Caco-2 (cell line): ENCODE measurements at regions not wholly inside any gene's neighbourhood (a gene's known extent, or its start where the extent isn't known, plus 50 kb on each side); places are given as distances from the start of the nearest gene placed in this dataset.

Experiments
- BruUV-seq: library from RNA; stranded (reverse); fragments of 400-500 nt; replicated peaks from 2 replicates; lab custom pipeline; 2021; lab: Mats Ljungman, UMichigan
- CTCF ChIA-PET: fragments of 300-600 bp; sonication (Branson Sonifier 250); formaldehyde crosslinking; loops from one replicate; lab custom pipeline; 2022; ENCODE audit warnings: antibody characterized with exemption; lab: Charles Lee
- POLR2A ChIA-PET: fragments of 300-600 bp; sonication (Branson Sonifier 250); formaldehyde crosslinking; loops from one replicate; lab custom pipeline; 2022; ENCODE audit warnings: antibody characterized with exemption; lab: Charles Lee
- DNase-seq, 2 experiments: peaks; one replicate each; pipeline versions ENCODE4 v3.0.0 to v3.0.0-alpha.2; 2020 to 2022
- H3K27me3 ChIP-seq: replicated peaks from 2 replicates; pipeline ENCODE4 v1.6.0; 2011; ENCODE audit warnings: low read length; ENCODE audit not compliant: control insufficient read depth, insufficient read depth
- H3K36me3 ChIP-seq: 2 replicates; pipeline ENCODE4 v1.5.1; 2011; ENCODE audit warnings: low read length; ENCODE audit not compliant: control insufficient read depth, insufficient read depth
- H3K4me1 ChIP-seq: fragments of 250-450 bp; sonication (Bioruptor Pico); 2 replicates; pipeline ENCODE4 v1.5.1; 2020; ENCODE audit warnings: mild to moderate bottlenecking
- H3K4me3 ChIP-seq: 2 replicates; pipeline ENCODE4 v1.5.1; 2011; ENCODE audit warnings: low read depth, mild to moderate bottlenecking, control low read depth, low read length
- H3K9me3 ChIP-seq: fragments of 250-450 bp; sonication (Bioruptor Pico); 2 replicates; pipeline ENCODE4 v1.5.1; 2020; ENCODE audit warnings: mild to moderate bottlenecking, moderate library complexity
- H3K27ac Mint-ChIP-seq: one replicate; pipeline ENCODE4 v1.8.0; 2022; ENCODE audit warnings: mixed read lengths; ENCODE audit not compliant: unreplicated experiment
- H3K27me3 Mint-ChIP-seq: one replicate; pipeline ENCODE4 v1.8.0; 2022; ENCODE audit warnings: mixed read lengths; ENCODE audit not compliant: insufficient read depth, unreplicated experiment
- H3K36me3 Mint-ChIP-seq: one replicate; pipeline ENCODE4 v1.8.0; 2022; ENCODE audit warnings: mild to moderate bottlenecking, mixed read lengths; ENCODE audit not compliant: insufficient read depth, unreplicated experiment
- H3K4me1 Mint-ChIP-seq: one replicate; pipeline ENCODE4 v1.8.0; 2022; ENCODE audit warnings: low read depth, mixed read lengths; ENCODE audit not compliant: unreplicated experiment
- H3K4me3 Mint-ChIP-seq: one replicate; pipeline ENCODE4 v1.8.0; 2022; ENCODE audit warnings: mild to moderate bottlenecking, moderate library complexity, mixed read lengths; ENCODE audit not compliant: unreplicated experiment
- H3K9me3 Mint-ChIP-seq: one replicate; pipeline ENCODE4 v1.8.0; 2022; ENCODE audit warnings: mixed read lengths; ENCODE audit not compliant: unreplicated experiment
- CTCF ChIP-seq, 2 experiments: fragments of 200-600 bp in 1 of 2; IDR thresholded peaks; 1 replicate in 1 of 2; 2 replicates in 1 of 2; pipeline versions ENCODE4 v1.5.1 to v1.8.0; 2011 to 2022; ENCODE audit warnings: antibody characterized with exemption in 1 of 2, control low read depth in 1 of 2, inconsistent platforms in 1 of 2, low read depth in 1 of 2, low read length in 1 of 2, mild to moderate bottlenecking in 1 of 2, moderate library complexity in 1 of 2; ENCODE audit not compliant: insufficient read depth in 1 of 2, severe bottlenecking in 1 of 2, unreplicated experiment in 1 of 2
- intact Hi-C: fragments of 100-400 bp; cut with micrococcal nuclease; formaldehyde crosslinking; loops from one replicate; pipeline ENCODE4 v1.10.0; 2022; ENCODE audit not compliant: unreplicated experiment

GRCh38 chr9:7376213-7376612 is 423.4 kb downstream of the DMAC1 start:
- H3K9me3 Mint-ChIP-seq, result no peaks in the 10 kb centered on the region
- ChIA-PET POLR2A (no interaction called here), CTCF (no interaction called here)
- Histone ChIP-seq H3K4me3 (no peak overlapping the region), H3K9me3 (no peaks in the 10 kb centered on the region), H3K4me1 (no peaks in the 10 kb centered on the region), H3K36me3 (no peaks in the 10 kb centered on the region), H3K27me3 (no peaks in the 10 kb centered on the region)
- H3K27me3 Mint-ChIP-seq, result no peaks in the 10 kb centered on the region
- no peak for TF ChIP-seq CTCF (IDR thresholded peaks at IDR 0.05; ENCODE audit: insufficient read depth in 1 of 2, low read depth in 1 of 2, low read length in 1 of 2, severe bottlenecking in 1 of 2, unreplicated experiment in 1 of 2)
- H3K4me1 Mint-ChIP-seq, result no peaks in the 10 kb centered on the region
- H3K27ac Mint-ChIP-seq, result no peak overlapping the region
- no peaks in the 10 kb centered on the region for H3K36me3 Mint-ChIP-seq
- H3K4me3 Mint-ChIP-seq, result no peak overlapping the region
- DNase-seq, result no peak
- intact Hi-C loops, result no loop called here
- BruUV-seq, result no TSS peak

- H3K4me3 Mint-ChIP-seq, result no peak overlapping the region
- intact Hi-C loops, result no loop called here
- no peak for DNase-seq
- TF ChIP-seq CTCF (IDR thresholded peaks at IDR 0.05; ENCODE audit: insufficient read depth in 1 of 2, low read depth in 1 of 2, low read length in 1 of 2, severe bottlenecking in 1 of 2, unreplicated experiment in 1 of 2), result no peak
- POLR2A ChIA-PET, result no interaction called here
- H3K36me3 Mint-ChIP-seq, result no peaks in the 10 kb centered on the region
- no peak overlapping the region for H3K27ac Mint-ChIP-seq
- no peaks in the 10 kb centered on the region for H3K27me3 ChIP-seq
- H3K4me1 Mint-ChIP-seq, result no peaks in the 10 kb centered on the region
- no peak overlapping the region for H3K4me3 ChIP-seq
- H3K4me1 ChIP-seq, result no peaks in the 10 kb centered on the region
- H3K27me3 Mint-ChIP-seq, result no peaks in the 10 kb centered on the region
- H3K9me3 ChIP-seq, result no peaks in the 10 kb centered on the region
- CTCF ChIA-PET, result no interaction called here
- no peaks in the 10 kb centered on the region for H3K9me3 Mint-ChIP-seq
- no TSS peak for BruUV-seq
- no peaks in the 10 kb centered on the region for H3K36me3 ChIP-seq
These were observed 424.5 kb downstream of the DMAC1 start for GRCh38 chr9:7375013-7375511.

GRCh38 chr9:7370988-7371387 is 428.6 kb downstream of the DMAC1 start:
- no peaks in the 10 kb centered on the region for H3K9me3 Mint-ChIP-seq
- no peaks in the 10 kb centered on the region for H3K9me3 ChIP-seq
- no peak overlapping the region for H3K4me3 ChIP-seq
- no peaks in the 10 kb centered on the region for H3K27me3 ChIP-seq
- H3K4me3 Mint-ChIP-seq, result no peak overlapping the region
- no peak for DNase-seq
- H3K36me3 Mint-ChIP-seq, result no peaks in the 10 kb centered on the region
- no peaks in the 10 kb centered on the region for H3K4me1 ChIP-seq
- H3K27me3 Mint-ChIP-seq, result peaks cover 6% of the 10 kb centered on the region
- intact Hi-C loops, result no loop called here
- ChIA-PET POLR2A (no interaction called here), CTCF (no interaction called here)
- no peak overlapping the region for H3K27ac Mint-ChIP-seq
- no TSS peak for BruUV-seq
- H3K36me3 ChIP-seq, result no peaks in the 10 kb centered on the region
- TF ChIP-seq CTCF (IDR thresholded peaks at IDR 0.05; ENCODE audit: insufficient read depth in 1 of 2, low read depth in 1 of 2, low read length in 1 of 2, severe bottlenecking in 1 of 2, unreplicated experiment in 1 of 2), result no peak
- H3K4me1 Mint-ChIP-seq, result no peaks in the 10 kb centered on the region
